Right renal pelvis (tissue), 4 donors: ENCODE measurements at regions not wholly inside any gene's neighbourhood (a gene's known extent, or its start where the extent isn't known, plus 50 kb on each side); places are given as distances from the start of the nearest gene placed in this dataset.

Experiments used
- DNase-seq, 4 donors: peaks; one replicate each; pipeline ENCODE4 v3.0.0-alpha.2; 2013; ENCODE audit warnings: low read depth in 4 of 4, low spot score in 3 of 4, missing footprints in 1 of 4

DNA sequence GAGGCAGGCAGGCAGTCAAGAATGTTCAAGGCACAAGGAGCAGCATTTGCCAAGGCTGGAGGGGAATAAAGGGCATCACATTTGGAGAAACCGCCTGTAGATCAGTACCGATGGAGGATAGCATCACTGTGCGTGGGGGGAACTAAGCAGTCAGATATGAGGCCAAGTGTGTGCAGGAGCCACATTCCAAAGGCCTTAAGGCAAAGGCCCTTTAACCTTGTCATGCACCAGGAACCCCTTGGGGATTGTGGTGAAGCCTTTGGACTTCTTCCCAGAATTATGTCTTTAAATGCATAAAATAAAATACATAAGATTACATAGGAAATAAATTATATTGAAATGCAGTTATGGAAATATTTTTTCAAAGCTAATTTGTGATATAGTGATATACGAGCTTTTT, 532.1 kb downstream of the BUD13 start:
- DNase-seq, result no peak

DNA sequence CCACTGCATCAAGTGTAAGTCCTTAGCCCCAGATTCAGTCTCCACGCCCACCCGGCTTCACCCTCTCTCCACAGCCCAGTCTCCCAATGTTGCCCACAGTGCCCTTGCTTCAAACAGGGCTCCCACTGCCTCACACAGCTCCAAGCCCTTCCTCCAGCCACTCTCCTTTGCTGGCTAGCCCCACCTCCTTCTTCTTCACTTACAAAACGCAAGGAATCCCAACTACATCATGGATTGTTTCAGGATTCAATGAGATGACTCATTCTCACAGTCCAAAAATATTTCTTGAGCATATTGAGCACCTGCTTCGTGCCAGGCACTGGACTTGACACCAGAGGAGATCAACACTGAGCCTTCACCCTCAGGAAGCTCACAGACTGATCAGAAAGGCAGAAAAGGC, 533.5 kb downstream of the BUD13 start:
- no peak for DNase-seq

DNA sequence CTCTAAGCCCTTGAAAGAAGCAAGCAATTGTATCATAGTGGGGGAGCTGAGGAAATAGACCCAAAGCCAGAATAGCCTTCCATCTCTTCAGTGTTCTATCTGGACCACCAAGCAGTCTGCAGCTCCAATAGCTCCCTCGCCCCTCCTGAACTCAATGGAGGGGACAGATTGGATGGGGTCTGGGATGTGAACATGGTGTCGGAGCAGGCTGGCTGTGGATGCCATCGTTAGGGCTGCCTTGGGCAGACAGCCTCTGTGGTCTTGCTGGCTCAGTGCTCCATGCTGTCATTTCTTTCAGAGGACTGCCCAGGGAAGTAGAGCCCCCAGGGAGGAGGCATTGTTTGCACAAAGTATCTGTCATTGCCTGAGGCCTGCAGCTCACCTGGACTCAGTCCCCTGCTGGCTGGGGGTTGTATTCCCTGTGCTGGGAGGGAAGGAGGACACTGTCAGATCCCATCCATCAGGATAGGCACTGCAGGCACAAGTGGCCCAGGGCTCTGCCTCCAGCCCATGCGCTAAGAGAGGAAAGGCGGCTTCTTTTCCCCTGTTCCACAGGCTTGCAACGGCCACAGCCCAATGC, 537.7 kb downstream of the BUD13 start:
- no peak for DNase-seq

DNA sequence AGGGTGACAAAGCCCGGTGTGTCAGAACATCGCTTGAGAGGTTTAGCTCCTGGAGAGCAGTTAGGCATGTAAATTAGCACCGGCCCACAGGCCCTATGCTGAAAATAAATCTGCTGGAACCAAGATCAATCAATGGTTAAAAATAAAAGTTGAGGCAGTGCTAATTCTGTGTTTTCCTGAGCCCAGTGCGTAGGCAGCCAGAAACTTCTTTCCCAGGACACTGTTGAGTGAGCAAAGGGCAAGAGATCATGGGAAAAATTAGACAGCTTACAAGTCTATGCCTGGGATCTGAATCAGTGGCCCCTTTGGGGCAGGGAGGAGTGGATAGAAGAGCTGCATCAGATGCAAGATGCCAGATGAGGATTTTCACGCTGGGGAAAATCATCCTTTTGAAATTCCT, 539.2 kb downstream of the BUD13 start:
- DNase-seq, result peak in 2 of 4 donors; percentile 60 to 61

DNA sequence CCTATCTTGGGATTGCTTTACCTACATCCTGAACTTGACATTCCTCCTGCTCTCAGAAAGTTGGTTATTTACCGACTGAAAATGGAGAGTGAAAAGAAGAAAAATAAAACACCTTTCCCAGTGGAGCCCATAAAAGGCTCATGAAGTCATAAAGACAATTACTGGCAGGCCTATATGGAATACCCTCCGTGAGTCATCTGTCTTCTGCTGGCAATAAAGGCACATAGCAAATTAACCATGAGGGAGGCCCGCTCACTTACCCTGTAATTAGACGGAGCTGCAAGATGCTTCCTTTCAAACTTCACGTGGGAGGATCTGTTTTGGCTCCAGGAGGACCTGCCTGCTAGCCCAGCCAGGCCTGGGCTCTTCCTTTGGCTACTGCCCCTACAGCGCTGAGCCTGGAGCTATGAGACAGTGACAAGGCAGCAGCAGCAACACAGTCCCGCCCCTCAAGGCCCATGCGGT, 540.4 kb downstream of the BUD13 start:
- DNase-seq, result no peak

DNA sequence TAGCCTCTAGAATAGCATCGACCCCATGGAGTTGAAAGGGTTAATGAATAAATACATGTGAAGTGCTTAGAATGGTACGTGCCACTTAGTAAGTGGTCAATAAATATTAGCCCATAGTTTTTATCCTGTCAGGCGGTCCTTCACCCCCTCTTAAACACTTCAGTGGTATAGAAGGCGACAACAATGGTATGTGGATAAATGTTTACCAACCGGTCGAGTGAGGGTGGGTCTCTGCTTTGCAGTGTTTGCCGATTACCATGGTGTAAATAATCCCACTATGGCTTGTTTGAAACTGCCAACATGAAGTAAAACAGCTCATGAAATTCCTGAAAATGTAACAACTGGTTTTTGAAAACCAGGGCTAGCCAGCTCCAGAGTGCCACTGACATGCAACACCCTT, 541.2 kb downstream of the BUD13 start:
- no peak for DNase-seq

GRCh38 chr11:116230438-116230837, 542.3 kb downstream of the BUD13 start:
- DNase-seq, result no peak

GRCh38 chr11:116229236-116229970, 543.4 kb downstream of the BUD13 start:
- no peak for DNase-seq

- DNase-seq, result no peak
Measured at GRCh38 chr11:116226731-116227130, 546.1 kb downstream of the BUD13 start.

- DNase-seq, result no peak
Measured at GRCh38 chr11:116225784-116226585, 546.8 kb downstream of the BUD13 start.

GRCh38 chr11:116225236-116225635, 547.6 kb downstream of the BUD13 start:
- DNase-seq, result no peak

- DNase-seq, result no peak
Measured at GRCh38 chr11:116224889-116225200, 547.9 kb downstream of the BUD13 start.

DNA sequence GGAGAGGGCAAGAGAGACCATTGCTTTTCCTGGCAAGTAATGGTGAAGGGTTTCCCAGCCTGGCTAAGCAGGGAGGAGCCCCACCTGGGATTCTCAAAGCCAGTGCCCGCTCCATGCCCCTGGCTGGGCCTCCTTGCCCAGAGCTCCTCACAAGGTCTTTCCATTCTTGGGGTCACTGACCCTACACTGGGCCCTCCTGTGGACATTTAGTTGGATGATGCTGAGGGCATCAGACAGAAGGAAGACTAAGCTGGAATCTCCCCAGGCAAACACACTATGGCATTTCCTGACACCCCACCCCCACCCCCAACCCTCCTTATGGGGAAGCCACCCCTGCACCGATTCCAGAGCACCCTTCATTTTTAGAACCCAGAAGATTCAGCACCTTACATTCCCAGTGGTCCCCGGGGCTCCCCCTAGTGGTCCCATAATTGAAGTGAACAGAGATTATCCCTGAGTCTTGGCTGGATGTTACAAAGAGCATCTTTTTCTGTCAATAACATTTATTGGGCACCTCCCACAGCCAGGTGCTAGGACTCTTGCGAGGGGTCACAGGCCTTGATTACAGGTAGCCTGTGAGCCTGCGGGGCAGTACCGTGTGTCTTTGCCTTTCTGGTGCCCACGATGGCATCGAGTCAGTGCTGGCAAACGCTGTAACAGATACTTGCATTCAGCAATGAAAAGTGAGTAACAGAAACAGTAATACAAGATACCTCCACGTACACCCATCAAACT, 548.5 kb downstream of the BUD13 start:
- no peak for DNase-seq

GRCh38 chr11:116221351-116221750, 551.4 kb downstream of the BUD13 start:
- DNase-seq, result no peak

DNA sequence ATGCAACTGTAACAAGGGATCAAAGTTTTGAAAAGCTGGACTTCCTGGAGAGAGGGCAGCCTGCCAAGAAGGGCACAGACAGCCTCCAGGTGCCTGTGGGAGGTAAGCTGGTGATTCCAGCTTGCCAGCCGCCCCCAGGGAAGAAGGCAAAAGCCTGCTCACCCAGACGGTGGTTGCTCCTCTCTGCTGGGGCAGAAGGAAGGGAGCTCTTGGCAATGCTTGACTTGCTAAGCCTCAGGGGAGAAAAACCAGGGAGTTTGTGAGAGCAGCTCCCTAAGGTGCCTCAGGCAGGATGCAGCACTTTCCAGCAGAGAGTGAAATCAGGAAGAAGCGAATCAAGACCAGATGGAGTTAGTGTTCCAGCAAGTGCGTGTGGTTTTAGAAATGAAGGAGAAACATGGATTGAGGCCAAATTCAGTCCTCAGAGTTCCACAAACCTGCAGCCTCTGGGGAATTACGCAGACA, 553.6 kb downstream of the BUD13 start:
- DNase-seq, result no peak

DNA sequence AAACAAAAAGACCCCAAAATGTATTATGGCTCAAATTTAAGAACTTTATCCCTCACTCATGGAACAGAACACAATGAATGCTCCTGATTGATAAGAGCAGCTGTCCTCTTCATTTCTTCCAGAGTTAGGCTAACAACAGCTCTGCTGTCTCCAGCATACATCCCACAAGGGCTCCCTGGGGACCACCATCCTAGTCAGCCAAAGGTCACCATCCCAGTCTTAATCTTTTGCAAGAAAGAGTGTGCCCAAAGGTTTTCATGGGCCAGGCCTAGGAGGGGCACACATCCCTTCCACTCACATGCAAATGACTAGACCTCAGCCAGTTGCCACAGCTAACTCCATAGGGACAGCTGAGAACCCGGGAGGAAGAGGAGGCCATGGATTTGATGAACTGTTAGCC, 555.3 kb downstream of the BUD13 start:
- DNase-seq, result no peak

DNA sequence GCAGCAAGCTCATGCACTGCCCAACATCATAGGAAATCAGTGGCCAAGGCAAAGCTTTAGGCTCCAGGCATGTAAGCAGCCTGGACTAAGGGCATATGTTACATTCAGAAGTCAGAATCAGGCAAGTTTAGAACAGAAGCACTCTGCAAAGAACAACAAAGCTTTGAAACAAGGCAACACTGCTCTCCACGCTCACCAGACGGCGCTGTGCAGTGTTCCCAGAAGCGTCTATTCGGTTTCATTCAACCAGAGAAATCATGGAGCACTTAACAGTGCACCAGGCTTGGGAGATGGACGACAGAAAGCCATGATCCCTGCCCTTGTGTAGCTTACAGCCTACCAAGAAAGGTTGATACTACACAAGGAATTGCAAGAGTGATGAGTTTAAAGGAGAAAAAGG, 555.8 kb downstream of the BUD13 start:
- DNase-seq, result no peak

DNA sequence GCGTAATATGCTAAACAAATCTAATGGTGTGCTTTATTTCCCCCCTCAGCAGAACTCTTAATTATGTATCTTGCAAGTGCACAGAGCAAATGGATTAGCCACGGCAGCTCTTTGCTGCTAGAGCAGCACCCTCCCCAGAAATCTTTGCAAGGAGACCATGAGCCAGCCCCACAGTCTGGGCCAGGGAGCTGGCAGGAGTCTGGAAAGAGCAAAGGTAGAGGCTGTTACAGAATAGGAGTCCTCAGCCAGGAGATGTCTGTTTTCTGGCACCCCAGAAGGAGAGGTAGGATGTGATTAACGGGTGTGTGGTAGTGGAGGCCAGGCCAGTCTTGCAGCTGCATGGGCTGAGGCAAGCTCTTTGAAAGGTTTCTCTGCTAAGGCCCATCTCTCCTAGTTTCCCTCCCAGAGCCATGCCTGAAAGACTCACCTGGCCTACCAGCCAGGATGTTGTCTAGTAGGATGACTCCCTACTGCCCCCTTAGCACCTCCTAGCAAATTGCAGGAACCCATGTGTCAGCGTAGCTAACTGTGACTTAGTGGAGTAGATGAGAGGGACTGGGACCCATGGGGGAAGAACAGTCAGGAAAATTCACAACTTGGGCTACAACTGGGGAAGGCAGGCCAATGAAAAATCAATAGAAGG, 557.2 kb downstream of the BUD13 start:
- no peak for DNase-seq

GRCh38 chr11:116211147-116211546, 561.6 kb downstream of the BUD13 start:
- DNase-seq, result no peak

GRCh38 chr11:116210663-116211062, 562.1 kb downstream of the BUD13 start:
- DNase-seq, result no peak

DNA sequence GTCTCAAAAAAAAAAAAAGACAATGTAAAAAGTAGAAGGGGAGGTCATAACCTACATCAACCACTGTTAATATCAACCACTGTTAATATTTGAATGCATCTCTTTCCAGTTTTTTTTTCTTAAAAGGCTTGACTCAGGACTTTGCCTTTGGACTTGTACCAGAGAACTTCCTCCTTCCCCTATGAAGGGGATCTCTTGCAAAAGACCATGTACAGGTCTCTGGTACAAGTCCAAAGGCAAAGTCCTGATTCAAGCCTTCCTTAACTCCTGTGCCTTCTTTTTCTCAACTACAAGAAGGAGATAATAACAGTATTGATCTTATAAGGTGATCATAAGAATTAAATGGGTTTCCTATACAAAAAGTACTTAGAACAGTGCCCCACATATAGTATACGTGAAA, 563.5 kb downstream of the BUD13 start:
- no peak for DNase-seq
